ENCODE measurements at regions not wholly inside any gene's neighbourhood (a gene's known extent, or its start where the extent isn't known, plus 50 kb on each side); places are given as distances from the start of the nearest gene placed in this dataset.

DNA sequence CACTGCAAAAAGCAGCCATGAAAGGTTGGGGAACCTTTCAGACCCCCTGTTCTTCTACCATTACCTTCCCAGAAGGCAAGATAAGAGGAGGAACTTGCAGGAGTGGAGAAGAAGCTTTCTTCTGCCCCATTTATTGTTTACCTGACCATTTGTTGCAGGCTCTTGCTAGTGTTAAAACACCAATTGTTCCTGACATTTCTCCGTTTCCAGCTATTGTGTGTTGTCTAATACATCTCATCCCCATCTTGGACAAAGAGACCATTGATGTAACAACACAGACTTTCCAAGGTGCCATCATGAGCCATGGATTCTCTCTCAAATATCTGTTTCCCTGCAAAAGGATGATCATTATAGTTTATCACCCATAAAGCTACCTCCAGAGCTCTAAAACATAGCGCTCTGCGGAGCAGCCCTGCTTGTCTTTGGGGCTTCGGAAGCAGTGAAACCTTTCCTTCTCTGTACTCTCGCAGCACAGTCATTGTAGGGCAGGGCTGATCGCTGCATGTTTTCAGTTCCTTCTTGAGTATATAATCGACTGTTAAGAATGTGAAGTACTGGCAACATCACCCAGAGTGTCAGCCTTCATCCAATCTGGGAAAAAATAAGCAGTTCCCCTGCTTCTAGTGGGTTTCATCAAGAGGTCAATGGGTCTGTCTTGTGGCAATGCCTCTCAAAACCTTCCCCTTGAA, 680.0 kb downstream of the SEMA5A start:
- TF ChIP-seq, protein P1, sequence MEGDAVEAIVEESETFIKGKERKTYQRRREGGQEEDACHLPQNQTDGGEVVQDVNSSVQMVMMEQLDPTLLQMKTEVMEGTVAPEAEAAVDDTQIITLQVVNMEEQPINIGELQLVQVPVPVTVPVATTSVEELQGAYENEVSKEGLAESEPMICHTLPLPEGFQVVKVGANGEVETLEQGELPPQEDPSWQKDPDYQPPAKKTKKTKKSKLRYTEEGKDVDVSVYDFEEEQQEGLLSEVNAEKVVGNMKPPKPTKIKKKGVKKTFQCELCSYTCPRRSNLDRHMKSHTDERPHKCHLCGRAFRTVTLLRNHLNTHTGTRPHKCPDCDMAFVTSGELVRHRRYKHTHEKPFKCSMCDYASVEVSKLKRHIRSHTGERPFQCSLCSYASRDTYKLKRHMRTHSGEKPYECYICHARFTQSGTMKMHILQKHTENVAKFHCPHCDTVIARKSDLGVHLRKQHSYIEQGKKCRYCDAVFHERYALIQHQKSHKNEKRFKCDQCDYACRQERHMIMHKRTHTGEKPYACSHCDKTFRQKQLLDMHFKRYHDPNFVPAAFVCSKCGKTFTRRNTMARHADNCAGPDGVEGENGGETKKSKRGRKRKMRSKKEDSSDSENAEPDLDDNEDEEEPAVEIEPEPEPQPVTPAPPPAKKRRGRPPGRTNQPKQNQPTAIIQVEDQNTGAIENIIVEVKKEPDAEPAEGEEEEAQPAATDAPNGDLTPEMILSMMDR (IDR thresholded peaks at IDR 0.05 in 8 of 11, conservative IDR thresholded peaks at IDR 0.05 in 3 of 11), result no peak
- TF ChIP-seq POLR2AphosphoS5 (IDR thresholded peaks at IDR 0.05), result no peak
- no peak for TF ChIP-seq POLR2A (IDR thresholded peaks at IDR 0.05)
- Histone ChIP-seq H3K27ac (no peak overlapping the region), H3K27me3 (replicated peaks in 1 of 7) (no peaks in the 10 kb centered on the region), H3K4me3 (no peak overlapping the region), H3K36me3 (no peaks in the 10 kb centered on the region), H3K9me3 (peaks cover 0 to 11% (median 6%) of the 10 kb centered on the region in 8 donors), H3K4me1 (no peaks in the 10 kb centered on the region)
- DNase-seq, result no peak
- intact Hi-C loops (cut with DNase I; ENCODE audit: low total_unique reads), result no loop called here
- WGBS, 5 donors, result 78 to 86% (median 81%) methylated on average over 7 of the region's 7 CpGs

DNA sequence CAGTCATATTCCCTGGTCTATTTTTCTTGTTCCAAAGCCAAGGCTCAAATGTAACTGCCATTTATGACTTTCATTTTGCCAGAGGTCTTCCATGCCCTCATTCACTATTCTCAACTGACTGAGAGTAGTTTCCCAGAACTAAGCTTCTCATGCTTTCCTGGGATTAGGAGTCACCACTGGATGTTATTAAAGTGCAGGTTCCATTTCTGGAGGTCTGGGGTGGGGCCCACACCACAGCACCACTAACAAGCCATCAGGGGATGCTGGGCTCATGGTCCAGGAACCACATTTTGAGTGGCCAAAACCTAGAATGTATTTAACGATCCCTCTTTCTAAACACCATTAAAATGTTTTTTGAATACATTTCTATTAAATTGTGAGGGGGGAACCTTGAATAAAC, 677.6 kb downstream of the SEMA5A start:
- Histone ChIP-seq H3K36me3 (no peaks in the 10 kb centered on the region), H3K27me3 (replicated peaks in 1 of 7) (no peaks in the 10 kb centered on the region), H3K4me3 (no peak overlapping the region), H3K4me1 (no peaks in the 10 kb centered on the region), H3K27ac (no peak overlapping the region), H3K9me3 (peaks cover 0 to 10% (median 6%) of the 10 kb centered on the region in 8 donors)
- 80 to 95% (median 85%) methylated on average over 1 of the region's 1 CpG for WGBS, 5 donors
- TF ChIP-seq POLR2AphosphoS5 (IDR thresholded peaks at IDR 0.05), result no peak
- no peak for DNase-seq
- intact Hi-C loops (cut with DNase I; ENCODE audit: low total_unique reads), result no loop called here

DNA sequence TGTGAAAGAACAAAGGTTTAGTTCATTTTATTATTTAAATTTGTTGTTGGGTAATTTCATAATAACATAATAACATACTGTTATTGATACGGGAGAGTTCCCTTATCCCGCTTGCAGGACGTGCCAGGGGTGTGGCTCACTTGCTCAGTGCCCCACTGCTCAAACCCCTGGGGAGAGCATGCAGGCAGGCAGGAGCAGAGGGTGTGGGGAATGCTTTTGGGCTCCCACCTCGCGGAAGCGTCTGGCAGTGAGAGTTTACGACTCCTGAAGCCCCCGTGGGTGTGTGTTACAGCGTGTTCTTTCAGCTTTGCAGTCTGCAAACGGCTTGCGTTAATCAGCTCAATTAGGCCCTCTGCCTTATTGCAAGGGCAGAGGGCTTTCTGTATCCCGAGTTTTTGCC, 675.9 kb downstream of the SEMA5A start:
- 65 to 74% (median 68%) methylated on average over 12 of the region's 12 CpGs for WGBS, 5 donors
- Histone ChIP-seq H3K4me3 (no peak overlapping the region), H3K4me1 (no peaks in the 10 kb centered on the region), H3K27me3 (replicated peaks in 1 of 7) (no peaks in the 10 kb centered on the region), H3K27ac (no peak overlapping the region), H3K36me3 (no peaks in the 10 kb centered on the region), H3K9me3 (no peaks in the 10 kb centered on the region)
- intact Hi-C loops (cut with DNase I; ENCODE audit: low total_unique reads), result no loop called here
- DNase-seq, result no peak
- TF ChIP-seq, protein P1 (IDR thresholded peaks at IDR 0.05 in 8 of 11, conservative IDR thresholded peaks at IDR 0.05 in 3 of 11), result no peak
- no peak for TF ChIP-seq POLR2A (IDR thresholded peaks at IDR 0.05)
- no peak for TF ChIP-seq POLR2AphosphoS5 (IDR thresholded peaks at IDR 0.05)

DNA sequence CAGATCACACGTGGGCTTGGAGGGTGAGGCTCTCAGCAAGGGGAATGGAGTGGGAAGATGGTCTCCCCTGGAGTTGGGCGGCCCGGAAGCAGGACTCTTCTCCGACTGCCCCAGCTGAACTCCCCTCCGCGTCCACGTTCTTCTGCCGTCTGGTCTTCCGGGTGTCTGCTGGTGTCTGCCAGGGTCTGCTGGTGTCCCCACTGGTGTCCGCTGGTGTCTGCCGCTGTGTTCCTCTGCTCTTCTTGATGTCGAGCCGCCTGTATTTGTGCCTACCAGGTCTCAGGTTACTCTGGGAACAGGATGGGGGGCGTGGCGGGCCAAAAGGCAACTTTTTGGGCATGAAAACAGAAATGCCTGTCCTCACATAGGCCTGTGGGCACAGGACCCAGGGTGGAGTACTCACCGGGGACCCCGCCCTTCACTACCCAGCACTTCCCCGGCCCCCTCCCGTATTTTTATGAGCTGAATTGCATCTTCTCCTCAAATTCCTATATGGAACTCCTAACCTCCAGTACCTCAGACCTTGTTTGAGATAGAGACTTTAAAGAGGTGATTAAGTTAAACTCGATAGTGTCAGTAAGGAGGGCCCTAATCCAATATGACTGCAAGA, 675.4 kb downstream of the SEMA5A start:
- H3K4me3 ChIP-seq, result no peak overlapping the region
- H3K36me3 ChIP-seq, result no peaks in the 10 kb centered on the region
- no peaks in the 10 kb centered on the region for H3K4me1 ChIP-seq
- DNase-seq, result no peak
- no peaks in the 10 kb centered on the region for H3K9me3 ChIP-seq
- intact Hi-C loops (cut with DNase I; ENCODE audit: low total_unique reads), result no loop called here
- H3K27ac ChIP-seq, result no peak overlapping the region
- 80 to 86% (median 81%) methylated on average over 20 of the region's 20 CpGs for WGBS, 5 donors
- no peak for TF ChIP-seq POLR2AphosphoS5 (IDR thresholded peaks at IDR 0.05)
- TF ChIP-seq, protein P1 (IDR thresholded peaks at IDR 0.05 in 8 of 11, conservative IDR thresholded peaks at IDR 0.05 in 3 of 11), result no peak
- no peak for TF ChIP-seq POLR2A (IDR thresholded peaks at IDR 0.05)
- no peaks in the 10 kb centered on the region for H3K27me3 ChIP-seq (replicated peaks in 1 of 7)
